Heart left ventricle (tissue), 13 donors: ENCODE measurements at regions not wholly inside any gene's neighbourhood (a gene's known extent, or its start where the extent isn't known, plus 50 kb on each side); places are given as distances from the start of the nearest gene placed in this dataset.

Source experiments
- POLR2A ChIP-seq, 2 donors: fragments of 450-650 bp; IDR thresholded peaks; one replicate each; pipeline ENCODE4 v1.6.1; 2017; ENCODE audit warnings: antibody characterized with exemption in 2 of 2, mild to moderate bottlenecking in 2 of 2, moderate library complexity in 2 of 2
- TF ChIP-seq, protein P1 (sequence below), 12 donors: fragments of 200-600 bp; sonication (generic) in 4 of 12; IDR thresholded peaks; one replicate each; pipeline versions ENCODE4 v1.5.0 to v1.8.0; 2018 to 2022; ENCODE audit warnings: antibody characterized with exemption in 12 of 12, mild to moderate bottlenecking in 5 of 12
- donor health status: ischemic (EF 13 %, LVEDD 7.1; RV severe dilation, severe dysfunction).
- donor health status: DM: no; HTN: yes; CAD: no.
- donor health status: DM: no; HTN: no; CAD: no.
- donor health status: ischemic (EF 25% LVEDD 6.9; RV normal size, moderate dysfunction).
- donor health status: ischemic (EF 25% LVEDD 5.7; RV mildly dilated, moderate dysfunction).
- donor health status: ischemic (EF 35%, LVEDD 5.7; RV mildly dilated, moderate dysfunction).
- donor health status: nonischemic (EF 11% LVEDD 7.7; RV severe dilation, severe dysfunction).
- donor health status: DM: yes; HTN: yes; CAD: no.
- donor health status: PGD.
- donor health status: ischemic (EF 29% LVEDD 5.4; RV normal size, mild dysfunction).
- donor health status: nonischemic (EF 23%, LVEDD 6.1; RV moderate dilation, normal function).

DNA sequence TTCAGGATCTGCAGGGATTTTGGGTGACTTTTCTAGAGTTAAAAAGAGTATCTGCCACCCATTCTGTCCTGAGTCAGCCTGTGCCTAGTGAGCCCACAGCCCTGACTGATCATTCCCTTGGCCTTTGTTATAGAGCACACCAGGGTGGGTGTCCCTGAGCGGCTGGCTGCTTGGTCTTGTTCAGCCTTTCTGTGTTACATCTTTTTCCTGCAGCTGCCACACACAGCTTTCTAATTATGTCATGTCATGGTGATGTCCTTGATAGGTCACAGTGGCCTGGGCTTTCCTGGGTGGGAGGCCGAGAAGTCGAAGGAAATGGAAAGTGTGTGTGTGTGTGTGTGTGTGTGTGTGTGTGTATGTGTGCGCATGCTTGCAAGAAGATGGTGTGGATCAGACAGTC, 293.2 kb upstream of the CRY1 start:
- TF ChIP-seq, protein P1, sequence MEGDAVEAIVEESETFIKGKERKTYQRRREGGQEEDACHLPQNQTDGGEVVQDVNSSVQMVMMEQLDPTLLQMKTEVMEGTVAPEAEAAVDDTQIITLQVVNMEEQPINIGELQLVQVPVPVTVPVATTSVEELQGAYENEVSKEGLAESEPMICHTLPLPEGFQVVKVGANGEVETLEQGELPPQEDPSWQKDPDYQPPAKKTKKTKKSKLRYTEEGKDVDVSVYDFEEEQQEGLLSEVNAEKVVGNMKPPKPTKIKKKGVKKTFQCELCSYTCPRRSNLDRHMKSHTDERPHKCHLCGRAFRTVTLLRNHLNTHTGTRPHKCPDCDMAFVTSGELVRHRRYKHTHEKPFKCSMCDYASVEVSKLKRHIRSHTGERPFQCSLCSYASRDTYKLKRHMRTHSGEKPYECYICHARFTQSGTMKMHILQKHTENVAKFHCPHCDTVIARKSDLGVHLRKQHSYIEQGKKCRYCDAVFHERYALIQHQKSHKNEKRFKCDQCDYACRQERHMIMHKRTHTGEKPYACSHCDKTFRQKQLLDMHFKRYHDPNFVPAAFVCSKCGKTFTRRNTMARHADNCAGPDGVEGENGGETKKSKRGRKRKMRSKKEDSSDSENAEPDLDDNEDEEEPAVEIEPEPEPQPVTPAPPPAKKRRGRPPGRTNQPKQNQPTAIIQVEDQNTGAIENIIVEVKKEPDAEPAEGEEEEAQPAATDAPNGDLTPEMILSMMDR (IDR thresholded peaks at IDR 0.05): no peak
- no peak for TF ChIP-seq POLR2A (IDR thresholded peaks at IDR 0.05)
